Retinal pigment epithelial cell (primary cell): ENCODE measurements at regions not wholly inside any gene's neighbourhood (a gene's known extent, or its start where the extent isn't known, plus 50 kb on each side); places are given as distances from the start of the nearest gene placed in this dataset.
"Not testable (repeated sequence)": the region's sequence is repeated elsewhere in the genome, so short reads cannot be mapped to it uniquely, and the experiment has no call there.

Source experiments
- DNase-seq: peaks from one replicate; pipeline ENCODE4 v3.0.0-alpha.2; 2010; ENCODE audit warnings: low read depth
- H3K4me3 ChIP-seq: 2 replicates; pipeline ENCODE4 v1.5.1; 2011; ENCODE audit warnings: mild to moderate bottlenecking, low read length, control low read depth, moderate library complexity
- CTCF ChIP-seq: conservative IDR thresholded peaks from 2 replicates; pipeline ENCODE4 v1.5.1; 2011; ENCODE audit warnings: low read depth, low read length, control low read depth, inconsistent platforms

DNA sequence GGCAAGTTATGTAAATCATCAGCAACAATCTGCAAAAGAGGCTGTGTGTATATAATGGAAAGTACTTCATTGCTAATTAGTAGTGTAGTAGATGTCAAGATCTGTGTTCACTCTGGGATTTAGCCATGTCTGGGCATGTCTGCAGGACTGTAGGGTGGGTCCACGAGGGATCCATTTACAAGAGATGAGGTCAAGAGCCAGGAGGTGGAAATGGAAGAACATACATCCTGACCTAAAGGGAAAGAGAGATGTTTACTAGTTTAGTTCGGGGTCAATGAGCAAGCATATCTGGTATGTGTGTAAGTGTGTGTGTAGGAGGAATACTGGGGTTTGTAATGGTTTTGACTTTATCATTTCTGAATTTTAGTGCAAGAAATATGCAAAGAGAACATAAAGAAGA, 171.5 kb upstream of the NANOGP8 start:
- no peak for TF ChIP-seq CTCF
- DNase-seq = no peak
- H3K4me3 ChIP-seq = no peak overlapping the region

GRCh38 chr15:35256141-35256540, 171.0 kb upstream of the NANOGP8 start:
- TF ChIP-seq CTCF = no peak
- no peak overlapping the region for H3K4me3 ChIP-seq
- no peak for DNase-seq

DNA sequence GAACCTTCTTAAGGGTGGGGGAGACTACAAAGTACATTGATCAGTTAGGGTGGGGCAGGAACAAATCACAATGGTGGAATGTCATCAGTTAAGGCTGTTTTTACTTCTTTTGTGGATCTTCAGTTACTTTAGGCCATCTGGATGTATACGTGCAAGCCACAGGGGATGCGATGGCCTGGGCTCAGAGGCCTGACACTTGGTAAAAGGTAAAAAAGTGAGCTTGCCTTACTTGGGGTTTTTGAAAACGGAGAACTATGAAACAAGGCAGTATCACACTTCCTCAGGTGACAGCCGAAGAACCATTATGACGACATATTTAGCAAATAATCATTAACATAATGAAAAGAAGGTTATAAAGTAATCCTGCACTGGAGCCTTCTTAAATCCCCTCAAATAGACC, 169.8 kb upstream of the NANOGP8 start:
- DNase-seq, H3K4me3 ChIP-seq: not testable (repeated sequence)

GRCh38 chr15:35254062-35254461, 169.0 kb upstream of the NANOGP8 start:
- DNase-seq = no peak
- H3K4me3 ChIP-seq = no peak overlapping the region
- TF ChIP-seq CTCF = no peak

- no peak for TF ChIP-seq CTCF
- no peak overlapping the region for H3K4me3 ChIP-seq
- no peak for DNase-seq
These were observed 167.3 kb upstream of the NANOGP8 start for GRCh38 chr15:35252351-35252865.

- TF ChIP-seq CTCF = no peak
- H3K4me3 ChIP-seq = no peak overlapping the region
- no peak for DNase-seq
These were observed 162.1 kb upstream of the NANOGP8 start for GRCh38 chr15:35247150-35247549.

DNA sequence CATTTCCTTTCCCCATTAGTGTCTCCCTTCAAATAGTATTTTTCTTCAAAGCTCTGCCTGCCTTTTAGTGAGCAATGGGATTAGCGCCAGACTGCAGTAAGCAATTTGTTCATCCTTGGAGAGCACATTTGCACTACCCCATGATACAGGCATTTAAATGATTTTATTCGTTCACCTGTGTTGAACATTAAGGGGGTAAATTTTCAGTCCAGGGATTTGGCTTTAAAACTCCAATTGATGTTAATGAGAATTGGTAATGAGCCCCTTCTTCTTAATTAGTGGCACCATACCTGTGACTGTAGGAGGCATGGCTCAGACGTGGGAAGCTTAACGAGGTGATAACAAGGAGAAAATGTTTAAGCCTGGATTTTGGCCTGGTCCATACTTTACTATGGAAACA, 161.4 kb upstream of the NANOGP8 start:
- TF ChIP-seq CTCF = no peak
- no peak for DNase-seq
- H3K4me3 ChIP-seq = no peak overlapping the region

DNA sequence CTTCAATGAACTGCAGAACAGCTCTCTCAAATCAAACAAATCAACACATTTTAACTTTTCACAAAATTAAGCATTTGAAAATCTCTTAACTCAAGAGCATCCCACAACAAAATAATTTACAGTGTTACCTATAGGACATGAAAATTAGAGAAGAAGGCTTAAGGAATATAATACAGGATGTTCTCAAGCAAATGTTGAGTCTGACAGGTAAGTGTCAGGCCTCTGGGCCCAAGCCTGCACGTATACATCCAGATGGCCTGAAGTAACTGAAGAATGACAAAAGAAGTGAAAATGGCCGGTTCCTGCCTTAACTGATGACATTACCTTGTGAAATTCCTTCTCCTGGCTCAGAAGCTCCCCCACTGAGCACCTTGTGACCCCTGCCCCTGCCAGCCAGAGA, 160.6 kb upstream of the NANOGP8 start:
- H3K4me3 ChIP-seq, DNase-seq: not testable (repeated sequence)
